ENCODE measurements at regions not wholly inside any gene's neighbourhood (a gene's known extent, or its start where the extent isn't known, plus 50 kb on each side); places are given as distances from the start of the nearest gene placed in this dataset.

DNA sequence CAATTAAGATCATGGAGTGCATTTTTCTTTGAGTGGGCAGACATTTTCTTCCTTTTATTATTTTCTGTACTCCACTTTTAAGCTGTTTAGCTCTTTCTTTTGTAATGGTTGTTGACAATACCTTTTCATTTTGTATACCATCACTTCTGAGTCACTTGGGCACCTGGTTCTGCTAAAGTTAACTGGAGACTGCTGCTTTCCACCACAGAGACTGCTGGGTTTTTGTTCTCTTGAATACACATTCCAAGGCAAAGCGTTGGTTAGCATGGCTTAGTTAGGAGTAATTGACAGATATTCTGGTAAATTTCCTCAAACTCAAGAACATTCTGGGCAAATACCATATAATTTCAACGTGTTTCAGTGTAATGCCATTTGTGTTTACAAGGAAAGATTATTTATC, 541.9 kb upstream of the CELF2 start:
- no peaks in the 10 kb centered on the region for H3K36me3 ChIP-seq
- no peaks in the 10 kb centered on the region for H3K4me1 ChIP-seq
- TF ChIP-seq, protein P1, sequence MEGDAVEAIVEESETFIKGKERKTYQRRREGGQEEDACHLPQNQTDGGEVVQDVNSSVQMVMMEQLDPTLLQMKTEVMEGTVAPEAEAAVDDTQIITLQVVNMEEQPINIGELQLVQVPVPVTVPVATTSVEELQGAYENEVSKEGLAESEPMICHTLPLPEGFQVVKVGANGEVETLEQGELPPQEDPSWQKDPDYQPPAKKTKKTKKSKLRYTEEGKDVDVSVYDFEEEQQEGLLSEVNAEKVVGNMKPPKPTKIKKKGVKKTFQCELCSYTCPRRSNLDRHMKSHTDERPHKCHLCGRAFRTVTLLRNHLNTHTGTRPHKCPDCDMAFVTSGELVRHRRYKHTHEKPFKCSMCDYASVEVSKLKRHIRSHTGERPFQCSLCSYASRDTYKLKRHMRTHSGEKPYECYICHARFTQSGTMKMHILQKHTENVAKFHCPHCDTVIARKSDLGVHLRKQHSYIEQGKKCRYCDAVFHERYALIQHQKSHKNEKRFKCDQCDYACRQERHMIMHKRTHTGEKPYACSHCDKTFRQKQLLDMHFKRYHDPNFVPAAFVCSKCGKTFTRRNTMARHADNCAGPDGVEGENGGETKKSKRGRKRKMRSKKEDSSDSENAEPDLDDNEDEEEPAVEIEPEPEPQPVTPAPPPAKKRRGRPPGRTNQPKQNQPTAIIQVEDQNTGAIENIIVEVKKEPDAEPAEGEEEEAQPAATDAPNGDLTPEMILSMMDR (IDR thresholded peaks at IDR 0.05) = no peak
- ATAC-seq (no peak), DNase-seq (no peak)
- H3K4me3 ChIP-seq = no peak overlapping the region
- no peaks in the 10 kb centered on the region for H3K9me3 ChIP-seq
- H3K27me3 ChIP-seq = no peaks in the 10 kb centered on the region
- no peak overlapping the region for H3K27ac ChIP-seq
- intact Hi-C loops (cut with DNase I) = no loop called here

DNA sequence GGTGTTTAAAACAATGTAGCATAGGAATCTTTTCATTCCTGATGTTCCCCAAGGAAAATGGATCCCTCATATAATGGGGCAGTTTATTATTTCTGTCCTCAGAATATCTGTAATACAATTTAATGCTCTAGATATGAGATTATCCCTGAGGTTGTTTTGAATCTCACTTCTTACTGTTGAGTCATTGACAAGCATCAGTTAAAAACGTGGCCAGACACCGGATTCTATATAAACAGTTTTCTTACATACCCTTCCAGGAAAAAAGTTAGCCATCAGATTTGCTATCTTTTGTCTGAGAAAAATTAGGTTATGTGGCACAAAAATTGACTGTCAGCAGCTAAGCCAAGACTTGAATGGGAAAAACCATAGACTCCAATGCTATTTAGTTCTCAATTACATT, 539.8 kb upstream of the CELF2 start:
- ATAC-seq (no peak), DNase-seq (no peak)
- H3K9me3 ChIP-seq = no peaks in the 10 kb centered on the region
- no peak overlapping the region for H3K4me3 ChIP-seq
- no peak overlapping the region for H3K27ac ChIP-seq
- H3K27me3 ChIP-seq = no peaks in the 10 kb centered on the region
- TF ChIP-seq, protein P1 (IDR thresholded peaks at IDR 0.05) = no peak
- no peaks in the 10 kb centered on the region for H3K36me3 ChIP-seq
- H3K4me1 ChIP-seq = no peaks in the 10 kb centered on the region
- intact Hi-C loops (cut with DNase I) = no loop called here

DNA sequence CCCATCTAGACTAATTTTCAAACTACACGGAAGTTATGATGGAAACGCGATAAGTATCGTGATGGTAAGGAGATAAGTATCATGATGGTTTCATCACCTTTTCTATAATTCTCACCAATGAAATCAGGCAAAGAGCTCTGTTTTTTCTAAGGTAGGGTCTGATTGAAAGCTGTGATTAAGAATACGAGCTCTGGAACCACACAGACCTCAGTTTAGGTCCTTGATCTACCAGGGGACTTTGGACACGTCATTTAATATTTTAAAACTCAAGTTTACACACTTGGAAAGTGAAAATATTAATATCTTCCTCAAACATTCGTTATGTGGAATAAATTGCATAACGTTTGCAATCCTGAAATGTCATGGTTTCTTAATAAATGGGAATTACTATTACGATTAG, 538.2 kb upstream of the CELF2 start:
- Histone ChIP-seq H3K4me1 (no peaks in the 10 kb centered on the region), H3K9me3 (no peaks in the 10 kb centered on the region), H3K4me3 (no peak overlapping the region), H3K27ac (no peak overlapping the region), H3K27me3 (no peaks in the 10 kb centered on the region), H3K36me3 (no peaks in the 10 kb centered on the region)
- TF ChIP-seq, protein P1 (IDR thresholded peaks at IDR 0.05) = no peak
- DNase-seq (no peak), ATAC-seq (no peak)
- intact Hi-C loops (cut with DNase I) = no loop called here

DNA sequence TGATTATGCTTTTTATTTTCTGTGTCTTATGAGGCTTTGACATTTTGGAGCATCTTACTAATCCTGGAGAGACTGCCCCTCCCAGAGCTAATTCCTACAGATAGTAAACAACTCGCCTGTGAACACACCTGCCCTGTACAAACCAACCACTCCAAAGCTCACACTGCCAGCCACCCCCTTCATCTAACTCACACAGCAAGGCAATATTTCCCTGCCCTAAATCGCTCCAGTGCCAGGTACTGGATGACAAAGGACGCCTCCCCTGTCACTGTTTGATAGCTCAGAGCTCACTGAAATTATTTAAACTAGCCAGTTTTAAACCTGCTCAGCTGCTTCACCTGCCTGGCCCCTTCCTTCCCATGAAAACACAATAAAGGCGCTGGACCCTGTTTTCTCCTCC, 535.1 kb upstream of the CELF2 start:
- Histone ChIP-seq H3K4me1 (no peaks in the 10 kb centered on the region), H3K4me3 (no peak overlapping the region), H3K9me3 (no peaks in the 10 kb centered on the region), H3K36me3 (no peaks in the 10 kb centered on the region), H3K27ac (no peak overlapping the region), H3K27me3 (no peaks in the 10 kb centered on the region)
- ATAC-seq (no peak), DNase-seq (no peak)
- TF ChIP-seq, protein P1 (IDR thresholded peaks at IDR 0.05) = no peak
- intact Hi-C loops (cut with DNase I) = no loop called here

DNA sequence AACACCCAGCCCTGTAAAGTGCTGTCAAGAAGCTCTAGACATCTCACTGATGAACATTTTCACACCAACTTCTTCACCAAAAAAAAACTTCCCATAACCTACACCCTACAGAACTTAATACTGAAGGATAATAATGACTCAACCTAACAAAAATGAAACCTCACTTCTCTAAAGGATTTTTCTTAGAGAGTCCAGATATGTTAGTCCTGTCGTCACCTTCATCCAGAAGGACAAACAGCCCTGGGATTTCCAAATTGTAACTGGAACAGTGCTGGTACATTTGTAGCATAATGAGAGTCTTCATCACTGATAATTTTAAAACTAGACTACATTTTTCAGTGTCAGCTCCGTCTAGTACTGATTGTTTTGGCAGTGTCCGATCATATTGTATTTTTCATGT, 528.6 kb upstream of the CELF2 start:
- intact Hi-C loops (cut with DNase I) = no loop called here
- H3K4me3 ChIP-seq = no peak overlapping the region
- ATAC-seq (no peak), DNase-seq (no peak)
- no peak overlapping the region for H3K27ac ChIP-seq
- H3K4me1 ChIP-seq = no peaks in the 10 kb centered on the region
- TF ChIP-seq, protein P1 (IDR thresholded peaks at IDR 0.05) = no peak
- H3K27me3 ChIP-seq = no peaks in the 10 kb centered on the region
- no peaks in the 10 kb centered on the region for H3K9me3 ChIP-seq
- H3K36me3 ChIP-seq = no peaks in the 10 kb centered on the region

DNA sequence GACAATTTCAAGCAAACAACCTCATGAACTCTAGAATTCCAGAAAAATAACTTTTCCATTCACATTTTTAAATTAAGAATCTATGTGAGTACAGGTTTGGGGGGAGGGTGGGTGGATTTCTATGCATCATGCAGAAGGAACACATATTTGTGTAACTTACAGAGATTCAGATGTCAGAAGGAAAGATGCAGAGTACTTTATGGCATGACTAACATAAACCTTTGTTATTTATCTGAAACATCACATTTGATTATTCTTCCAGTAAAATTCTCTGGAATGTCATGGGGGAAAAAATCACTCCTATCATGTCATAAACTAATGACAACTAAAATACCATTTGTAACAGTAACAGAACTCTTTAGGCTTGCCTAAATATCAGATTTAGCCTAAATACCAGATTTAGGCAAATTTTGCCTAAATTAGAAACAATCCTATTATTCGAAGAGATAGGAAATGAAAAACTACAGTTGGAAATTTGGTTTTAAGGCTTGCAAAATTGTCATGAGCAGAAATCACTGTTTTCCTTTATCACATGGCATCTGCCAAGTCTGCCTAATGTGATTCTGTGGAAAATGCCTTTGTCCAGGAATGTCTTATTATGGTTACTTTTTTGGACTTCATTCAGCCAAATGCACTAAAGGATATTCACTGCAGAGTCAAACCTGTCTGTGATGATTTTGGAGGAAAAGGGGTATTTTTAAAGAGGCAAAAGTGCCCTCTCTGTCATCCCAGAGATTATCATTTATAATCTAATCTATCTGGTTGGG, 527.7 kb upstream of the CELF2 start:
- Histone ChIP-seq H3K4me3 (no peak overlapping the region), H3K27me3 (no peaks in the 10 kb centered on the region), H3K9me3 (no peaks in the 10 kb centered on the region), H3K36me3 (no peaks in the 10 kb centered on the region), H3K4me1 (no peaks in the 10 kb centered on the region), H3K27ac (no peak overlapping the region)
- no peak for DNase-seq
- TF ChIP-seq, protein P1 (IDR thresholded peaks at IDR 0.05) = no peak
- intact Hi-C loops (cut with DNase I) = no loop called here
- no peak for ATAC-seq
